ENCODE measurements at regions not wholly inside any gene's neighbourhood (a gene's known extent, or its start where the extent isn't known, plus 50 kb on each side); places are given as distances from the start of the nearest gene placed in this dataset.

- Histone ChIP-seq H3K9me3 (ENCODE audit: control insufficient read depth, insufficient read depth, low read length) (no peaks in the 10 kb centered on the region), H3K27me3 (ENCODE audit: control insufficient read depth, insufficient read depth, low read length) (no peaks in the 10 kb centered on the region), H3K9ac (ENCODE audit: low read depth, low read length) (no peak overlapping the region), H3K27ac (ENCODE audit: low read depth, low read length) (no peak overlapping the region), H3K4me3 (ENCODE audit: low read depth, low read length) (no peak overlapping the region), H3K4me1 (ENCODE audit: control insufficient read depth, insufficient read depth, low read length) (peaks cover 10% of the 10 kb centered on the region), H3K36me3 (ENCODE audit: control insufficient read depth, insufficient read depth, low read length) (no peaks in the 10 kb centered on the region)
These were observed 185.0 kb upstream of the TOPAZ1 start for GRCh38 chr3:44056446-44057240.

- no peak overlapping the region for H3K27ac ChIP-seq (ENCODE audit: low read depth, low read length)
- H3K4me1 ChIP-seq (ENCODE audit: control insufficient read depth, insufficient read depth, low read length) = peaks cover 20% of the 10 kb centered on the region
- no peaks in the 10 kb centered on the region for H3K36me3 ChIP-seq (ENCODE audit: control insufficient read depth, insufficient read depth, low read length)
- H3K4me3 ChIP-seq (ENCODE audit: low read depth, low read length) = no peak overlapping the region
- no peaks in the 10 kb centered on the region for H3K9me3 ChIP-seq (ENCODE audit: control insufficient read depth, insufficient read depth, low read length)
- H3K9ac ChIP-seq (ENCODE audit: low read depth, low read length) = no peak overlapping the region
- H3K27me3 ChIP-seq (ENCODE audit: control insufficient read depth, insufficient read depth, low read length) = no peaks in the 10 kb centered on the region
These were observed 183.4 kb upstream of the TOPAZ1 start for GRCh38 chr3:44058022-44058867.

GRCh38 chr3:44058868-44059203 lies 182.8 kb upstream of the TOPAZ1 start:
- H3K4me3 ChIP-seq (ENCODE audit: low read depth, low read length) = no peak overlapping the region
- no peaks in the 10 kb centered on the region for H3K36me3 ChIP-seq (ENCODE audit: control insufficient read depth, insufficient read depth, low read length)
- H3K9me3 ChIP-seq (ENCODE audit: control insufficient read depth, insufficient read depth, low read length) = no peaks in the 10 kb centered on the region
- peaks cover 20% of the 10 kb centered on the region for H3K4me1 ChIP-seq (ENCODE audit: control insufficient read depth, insufficient read depth, low read length)
- no peak overlapping the region for H3K27ac ChIP-seq (ENCODE audit: low read depth, low read length)
- H3K27me3 ChIP-seq (ENCODE audit: control insufficient read depth, insufficient read depth, low read length) = no peaks in the 10 kb centered on the region
- no peak overlapping the region for H3K9ac ChIP-seq (ENCODE audit: low read depth, low read length)

- Histone ChIP-seq H3K36me3 (ENCODE audit: control insufficient read depth, insufficient read depth, low read length) (no peaks in the 10 kb centered on the region), H3K4me1 (ENCODE audit: control insufficient read depth, insufficient read depth, low read length) (peaks cover 20% of the 10 kb centered on the region), H3K27ac (ENCODE audit: low read depth, low read length) (no peak overlapping the region), H3K4me3 (ENCODE audit: low read depth, low read length) (no peak overlapping the region), H3K27me3 (ENCODE audit: control insufficient read depth, insufficient read depth, low read length) (no peaks in the 10 kb centered on the region), H3K9ac (ENCODE audit: low read depth, low read length) (no peak overlapping the region), H3K9me3 (ENCODE audit: control insufficient read depth, insufficient read depth, low read length) (no peaks in the 10 kb centered on the region)
These were observed 181.5 kb upstream of the TOPAZ1 start for GRCh38 chr3:44060164-44060563.

- Histone ChIP-seq H3K27ac (ENCODE audit: low read depth, low read length) (no peak overlapping the region), H3K4me3 (ENCODE audit: low read depth, low read length) (no peak overlapping the region), H3K36me3 (ENCODE audit: control insufficient read depth, insufficient read depth, low read length) (no peaks in the 10 kb centered on the region), H3K9me3 (ENCODE audit: control insufficient read depth, insufficient read depth, low read length) (no peaks in the 10 kb centered on the region), H3K9ac (ENCODE audit: low read depth, low read length) (no peak overlapping the region), H3K4me1 (ENCODE audit: control insufficient read depth, insufficient read depth, low read length) (peaks cover 20% of the 10 kb centered on the region), H3K27me3 (ENCODE audit: control insufficient read depth, insufficient read depth, low read length) (no peaks in the 10 kb centered on the region)
These were observed 180.4 kb upstream of the TOPAZ1 start for GRCh38 chr3:44061268-44061667.

- no peak overlapping the region for H3K4me3 ChIP-seq (ENCODE audit: low read depth, low read length)
- no peaks in the 10 kb centered on the region for H3K27me3 ChIP-seq (ENCODE audit: control insufficient read depth, insufficient read depth, low read length)
- H3K4me1 ChIP-seq (ENCODE audit: control insufficient read depth, insufficient read depth, low read length) = peaks cover 20% of the 10 kb centered on the region
- no peaks in the 10 kb centered on the region for H3K36me3 ChIP-seq (ENCODE audit: control insufficient read depth, insufficient read depth, low read length)
- no peak overlapping the region for H3K9ac ChIP-seq (ENCODE audit: low read depth, low read length)
- no peak overlapping the region for H3K27ac ChIP-seq (ENCODE audit: low read depth, low read length)
- H3K9me3 ChIP-seq (ENCODE audit: control insufficient read depth, insufficient read depth, low read length) = no peaks in the 10 kb centered on the region
These were observed 179.7 kb upstream of the TOPAZ1 start for GRCh38 chr3:44061961-44062360.

GRCh38 chr3:44065311-44066094 lies 176.2 kb upstream of the TOPAZ1 start:
- peaks cover 12% of the 10 kb centered on the region; the same call in 1 of the 2 replicates for H3K4me1 ChIP-seq (ENCODE audit: control insufficient read depth, insufficient read depth, low read length)
- H3K36me3 ChIP-seq (ENCODE audit: control insufficient read depth, insufficient read depth, low read length) = no peaks in the 10 kb centered on the region
- no peaks in the 10 kb centered on the region for H3K9me3 ChIP-seq (ENCODE audit: control insufficient read depth, insufficient read depth, low read length)
- H3K4me3 ChIP-seq (ENCODE audit: low read depth, low read length) = no peak overlapping the region
- H3K27ac ChIP-seq (ENCODE audit: low read depth, low read length) = no peak overlapping the region
- H3K9ac ChIP-seq (ENCODE audit: low read depth, low read length) = no peak overlapping the region
- no peaks in the 10 kb centered on the region for H3K27me3 ChIP-seq (ENCODE audit: control insufficient read depth, insufficient read depth, low read length)

- no peaks in the 10 kb centered on the region for H3K36me3 ChIP-seq (ENCODE audit: control insufficient read depth, insufficient read depth, low read length)
- no peak overlapping the region for H3K27ac ChIP-seq (ENCODE audit: low read depth, low read length)
- peaks cover 9% of the 10 kb centered on the region; the same call in 1 of the 2 replicates for H3K4me1 ChIP-seq (ENCODE audit: control insufficient read depth, insufficient read depth, low read length)
- H3K9me3 ChIP-seq (ENCODE audit: control insufficient read depth, insufficient read depth, low read length) = no peaks in the 10 kb centered on the region
- H3K4me3 ChIP-seq (ENCODE audit: low read depth, low read length) = no peak overlapping the region
- no peaks in the 10 kb centered on the region for H3K27me3 ChIP-seq (ENCODE audit: control insufficient read depth, insufficient read depth, low read length)
- H3K9ac ChIP-seq (ENCODE audit: low read depth, low read length) = no peak overlapping the region
These were observed 174.9 kb upstream of the TOPAZ1 start for GRCh38 chr3:44066806-44067205.

- H3K36me3 ChIP-seq (ENCODE audit: control insufficient read depth, insufficient read depth, low read length) = no peaks in the 10 kb centered on the region
These were observed 174.3 kb upstream of the TOPAZ1 start for GRCh38 chr3:44067431-44067830.

GRCh38 chr3:44068753-44069152 lies 172.9 kb upstream of the TOPAZ1 start:
- no peaks in the 10 kb centered on the region for H3K36me3 ChIP-seq (ENCODE audit: control insufficient read depth, insufficient read depth, low read length)
- H3K4me1 ChIP-seq (ENCODE audit: control insufficient read depth, insufficient read depth, low read length) = 0 out of 2 replicates have a peak, but pooled peaks cover 3% of the 10 kb centered on the region
- no peak overlapping the region for H3K9ac ChIP-seq (ENCODE audit: low read depth, low read length)
- no peaks in the 10 kb centered on the region for H3K27me3 ChIP-seq (ENCODE audit: control insufficient read depth, insufficient read depth, low read length)
- no peaks in the 10 kb centered on the region for H3K9me3 ChIP-seq (ENCODE audit: control insufficient read depth, insufficient read depth, low read length)
- no peak overlapping the region for H3K27ac ChIP-seq (ENCODE audit: low read depth, low read length)
- H3K4me3 ChIP-seq (ENCODE audit: low read depth, low read length) = no peak overlapping the region

More at GRCh38 chr3:44067431-44067830, 174.3 kb upstream of the TOPAZ1 start:
- Histone ChIP-seq H3K9ac (ENCODE audit: low read depth, low read length) (no peak overlapping the region), H3K27me3 (ENCODE audit: control insufficient read depth, insufficient read depth, low read length) (no peaks in the 10 kb centered on the region), H3K4me1 (ENCODE audit: control insufficient read depth, insufficient read depth, low read length) (peaks cover 3% of the 10 kb centered on the region; the same call in 1 of the 2 replicates), H3K4me3 (ENCODE audit: low read depth, low read length) (no peak overlapping the region), H3K9me3 (ENCODE audit: control insufficient read depth, insufficient read depth, low read length) (no peaks in the 10 kb centered on the region), H3K27ac (ENCODE audit: low read depth, low read length) (no peak overlapping the region)
